CD4-positive, alpha-beta T cell treated with Interleukin-4 for 4 hours (primary cell): ENCODE measurements at regions not wholly inside any gene's neighbourhood (a gene's known extent, or its start where the extent isn't known, plus 50 kb on each side); places are given as distances from the start of the nearest gene placed in this dataset.

ENCODE experiments used
- DNase-seq: peaks from one replicate; pipeline ENCODE4 v3.0.0-alpha.2; 2020

DNA sequence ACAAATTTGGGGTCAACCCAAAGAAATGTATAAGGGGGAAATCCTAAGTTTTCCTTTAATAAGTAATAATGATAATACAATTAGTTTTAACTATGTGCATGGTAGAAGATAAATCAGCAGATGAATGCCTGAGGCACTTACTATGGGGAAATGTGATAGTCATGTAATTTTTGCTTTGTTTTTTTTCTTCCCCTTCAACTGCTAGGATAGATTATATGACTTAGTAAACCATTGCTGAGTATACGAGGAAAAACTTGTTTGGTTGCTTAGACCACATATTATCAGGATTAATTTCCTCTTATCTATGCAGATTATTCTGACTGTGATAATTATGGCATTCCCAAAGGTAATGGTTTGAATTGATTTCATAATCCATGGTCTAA lies 181.1 kb downstream of the TGFB2 start:
- DNase-seq, result no peak

DNA sequence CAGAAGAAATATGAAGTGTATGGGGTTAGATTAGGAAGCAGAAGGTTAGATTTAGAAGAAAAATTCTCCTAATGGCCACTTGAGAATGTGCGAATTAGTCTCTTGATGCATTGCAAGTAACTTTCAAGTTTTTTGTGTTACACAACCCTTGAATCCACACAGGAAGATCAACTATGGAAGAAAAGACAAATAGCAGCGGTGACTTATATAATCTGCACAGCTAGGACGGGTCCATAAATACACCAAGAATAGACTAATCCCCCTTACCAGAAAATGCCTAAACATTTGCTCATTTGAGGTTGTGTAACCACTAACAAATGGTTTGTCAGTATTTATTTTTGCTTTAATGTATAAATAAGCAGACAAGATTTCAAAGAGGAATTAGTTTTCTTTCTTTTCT lies 182.6 kb downstream of the TGFB2 start:
- DNase-seq, result no peak

DNA sequence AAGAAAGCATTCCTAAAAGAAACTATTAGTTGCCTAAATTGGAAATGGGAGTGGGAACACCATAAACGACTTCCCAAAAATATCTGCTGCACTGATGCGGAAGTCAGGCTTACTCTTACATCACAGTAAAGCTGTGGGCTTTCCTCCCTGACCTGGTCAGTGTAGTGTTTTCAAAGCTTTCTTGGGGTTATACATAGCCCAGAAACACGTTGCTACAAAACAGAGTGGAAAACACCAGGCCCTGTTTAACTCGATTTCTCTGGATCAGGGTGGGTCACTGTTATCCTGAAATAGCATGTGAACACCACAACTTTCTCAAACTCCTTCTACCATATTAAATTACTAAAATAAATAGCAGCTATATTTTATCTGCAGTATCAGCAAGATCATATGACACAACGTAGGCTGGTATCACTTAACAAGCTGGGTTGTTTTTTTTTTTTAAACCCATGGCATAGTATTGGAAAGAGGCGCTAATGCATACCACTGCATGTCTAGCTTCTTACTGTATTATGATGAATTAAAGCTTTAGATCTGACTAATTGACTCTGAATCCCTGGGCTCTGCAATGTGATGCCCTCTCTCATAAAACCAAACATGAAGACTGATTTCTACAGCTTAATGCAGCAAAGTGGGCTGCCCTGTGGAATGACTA lies 184.6 kb downstream of the TGFB2 start:
- no peak for DNase-seq

DNA sequence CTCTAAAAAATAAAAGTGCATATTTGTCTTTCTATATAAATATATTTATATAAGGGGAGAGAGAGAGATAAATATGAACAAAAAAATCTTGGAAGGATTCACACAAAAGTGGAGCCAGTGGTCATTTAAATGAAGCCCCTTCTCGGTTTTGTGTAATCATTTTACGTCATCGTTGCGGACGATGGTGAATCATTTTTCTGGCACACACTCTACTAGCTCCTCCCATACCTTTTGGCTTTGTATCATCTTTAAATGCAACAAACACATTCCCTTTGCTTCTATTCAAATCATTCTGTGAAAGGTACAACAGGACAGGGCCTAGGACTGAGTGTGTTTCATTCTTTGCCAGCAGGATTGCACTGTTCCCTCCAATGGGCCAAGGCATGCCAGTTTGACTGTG lies 186.8 kb downstream of the TGFB2 start:
- no peak for DNase-seq

DNA sequence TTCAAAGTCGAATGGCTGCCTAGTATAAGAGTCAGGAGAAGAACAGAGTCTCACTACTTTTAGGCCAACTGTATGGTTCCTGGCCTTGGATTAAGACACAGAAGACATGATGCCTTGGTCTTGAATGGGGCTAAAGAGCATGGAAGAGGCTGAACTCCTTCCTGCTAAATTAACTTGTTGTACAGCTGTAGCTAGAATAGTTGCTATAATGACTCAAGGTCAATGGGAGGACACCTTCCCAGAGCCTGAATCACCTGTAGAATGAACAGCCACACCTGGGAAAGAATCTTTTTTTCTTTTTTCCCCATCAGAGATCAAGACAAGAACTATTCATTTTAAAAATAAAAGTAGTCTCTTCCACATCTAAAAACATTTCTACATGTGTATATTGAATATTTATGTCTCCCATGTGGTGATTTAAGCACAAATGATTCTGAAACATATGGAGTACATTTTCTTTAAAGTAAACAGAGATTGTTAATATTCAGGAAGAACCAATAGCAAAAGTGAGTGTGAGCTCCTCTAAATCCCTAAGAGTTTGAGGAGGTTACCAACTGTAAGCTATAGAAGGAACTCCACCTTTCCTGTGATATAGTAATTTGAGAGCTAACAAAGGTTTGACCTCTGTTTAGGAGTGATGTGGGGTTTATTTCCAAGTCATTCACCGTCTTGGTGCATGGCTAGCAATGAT lies 191.3 kb downstream of the TGFB2 start:
- no peak for DNase-seq

DNA sequence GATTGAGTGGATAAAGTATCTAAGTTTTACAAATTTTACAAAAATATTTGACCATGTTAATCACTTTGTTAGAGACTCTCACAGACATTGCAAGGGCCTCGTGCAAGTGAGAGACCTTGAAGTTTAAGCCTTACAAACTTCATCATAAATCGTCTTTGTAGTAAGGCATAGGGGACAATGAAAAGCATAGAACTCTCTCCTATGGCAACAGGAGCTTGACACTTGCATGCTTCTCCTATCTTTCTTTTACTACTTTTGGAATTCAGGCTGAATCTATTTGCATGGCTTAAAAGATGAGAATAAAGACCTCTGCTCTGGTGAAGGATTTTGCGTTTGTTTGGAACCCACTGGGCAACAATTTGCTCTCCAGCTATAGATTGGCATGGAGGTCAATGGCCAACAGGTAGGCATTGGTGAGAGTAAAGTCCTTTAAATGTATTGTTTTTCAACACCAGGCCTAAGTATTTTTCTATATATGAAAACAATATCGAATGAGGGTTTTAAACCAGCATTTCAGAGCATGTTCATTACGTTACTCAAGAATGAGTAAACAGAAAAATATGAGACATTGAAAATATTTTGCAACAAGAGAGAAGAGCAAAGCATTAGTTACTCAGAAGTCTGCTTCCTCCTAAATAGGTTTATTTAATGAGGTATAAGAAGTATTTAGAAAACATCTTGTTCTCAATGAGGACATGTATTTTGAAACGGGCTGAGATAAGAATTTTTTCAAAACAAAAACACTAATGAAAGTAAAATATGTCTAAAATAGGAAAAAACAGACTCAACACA lies 192.2 kb downstream of the TGFB2 start:
- DNase-seq, result no peak

DNA sequence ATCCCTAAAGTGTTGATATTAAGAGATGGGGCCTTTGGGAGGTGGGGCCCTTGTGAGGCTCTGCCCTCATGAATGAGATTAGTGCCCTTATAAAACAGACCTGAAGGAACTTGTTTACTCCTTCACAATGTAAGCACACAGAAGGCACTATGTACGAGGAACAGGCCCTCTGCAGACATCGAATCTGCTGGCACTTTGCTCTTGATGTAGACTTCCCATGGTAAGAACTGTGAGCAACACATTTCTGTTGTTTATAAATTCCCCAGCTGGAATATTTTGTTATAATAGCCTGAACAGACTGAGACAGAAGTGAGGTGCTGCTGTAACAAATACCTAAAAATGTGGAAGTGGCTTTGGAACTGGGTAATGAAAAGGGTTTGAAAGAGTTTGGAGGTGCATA lies 193.2 kb downstream of the TGFB2 start:
- DNase-seq, result no peak

DNA sequence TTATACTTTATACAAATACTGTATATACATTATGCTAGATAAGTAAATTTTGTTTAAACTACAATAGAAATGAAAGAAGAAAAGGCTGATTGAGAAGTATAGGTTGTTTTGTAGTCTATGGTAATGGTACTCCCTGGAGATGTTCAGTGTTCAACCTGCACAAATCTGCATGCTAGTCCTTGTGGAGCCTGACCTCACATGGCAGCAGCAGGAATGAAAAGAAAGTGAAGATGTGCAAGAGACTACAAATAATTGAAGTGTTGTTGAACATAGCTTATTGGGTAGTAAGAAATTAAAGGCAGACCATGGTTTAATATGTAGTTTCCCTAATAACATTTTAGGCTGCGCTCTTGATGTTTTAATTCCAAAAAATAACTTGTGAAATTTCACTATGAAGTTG lies 201.2 kb downstream of the TGFB2 start:
- DNase-seq, result no peak

DNA sequence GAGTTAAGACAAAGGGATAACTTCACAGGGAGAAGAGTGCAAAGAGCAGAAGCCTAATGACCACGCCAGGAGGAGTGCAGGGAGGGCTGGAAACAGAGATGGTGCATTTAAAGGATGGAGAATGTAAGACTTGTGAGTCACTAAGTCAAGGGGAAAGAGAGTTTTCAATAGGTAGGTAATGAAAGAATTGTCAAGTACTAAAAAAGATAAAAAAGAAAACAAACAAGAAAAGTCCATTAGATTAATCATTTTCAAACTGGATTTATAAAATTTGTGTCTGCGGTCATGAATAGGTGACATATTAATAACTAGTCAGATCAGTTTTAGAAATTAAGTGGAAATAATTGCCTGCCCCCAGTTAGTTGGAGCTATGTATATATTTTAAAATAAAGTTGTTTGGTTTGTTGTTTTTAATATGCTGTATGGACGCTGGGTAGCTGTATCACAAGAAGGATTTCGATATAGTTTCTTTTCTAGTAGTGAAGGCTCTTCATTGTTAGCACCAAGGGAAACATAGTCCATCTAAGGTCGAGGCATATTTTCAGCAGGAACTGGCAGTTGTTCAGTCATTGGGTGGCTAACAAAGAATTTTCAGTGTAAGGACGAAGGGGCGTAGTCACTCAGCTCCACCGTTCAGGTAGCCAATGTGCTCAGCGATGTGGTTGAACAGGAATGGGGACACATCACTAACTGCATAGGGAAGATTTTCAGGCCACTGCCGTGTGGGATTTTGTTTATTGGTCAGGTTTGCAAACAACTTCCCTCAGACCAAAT lies 203.0 kb downstream of the TGFB2 start:
- no peak for DNase-seq

DNA sequence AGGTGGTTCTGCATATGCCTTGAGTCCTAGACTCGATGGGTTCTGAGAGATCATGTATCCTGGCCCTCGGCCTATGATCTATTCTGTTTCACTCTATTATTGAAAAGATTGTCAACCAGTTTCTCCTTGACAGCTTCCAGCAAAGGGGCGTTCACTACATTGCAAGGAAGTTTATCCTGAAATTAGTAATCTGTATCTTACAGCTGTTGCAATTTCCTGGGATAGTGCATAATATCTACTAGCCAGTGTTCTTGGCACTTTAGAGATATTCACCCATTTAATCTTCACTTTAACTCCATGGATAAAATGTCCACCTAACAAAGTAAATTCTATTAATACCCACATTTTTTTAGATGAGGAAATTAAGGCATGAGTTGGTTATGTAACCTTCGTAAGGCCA lies 203.6 kb downstream of the TGFB2 start:
- no peak for DNase-seq

DNA sequence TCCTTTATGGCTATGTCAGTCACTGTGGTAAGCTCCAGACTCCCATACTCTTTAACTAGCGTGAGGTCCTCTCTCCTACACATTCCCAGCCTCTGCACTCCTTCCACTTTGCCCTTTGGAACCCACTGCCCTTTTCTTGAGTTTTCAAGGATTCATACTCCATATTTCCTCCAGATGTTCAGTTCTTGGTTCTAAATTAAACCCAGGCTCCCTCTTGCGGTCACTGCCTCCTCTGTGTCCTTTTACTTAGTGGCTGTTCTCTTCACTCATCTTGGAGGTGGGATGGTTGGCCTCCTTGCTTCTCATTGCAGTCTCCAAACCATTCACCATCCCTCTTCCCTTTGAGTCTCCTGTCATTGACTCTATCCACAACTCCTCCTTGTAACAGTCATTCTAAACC lies 208.1 kb downstream of the TGFB2 start:
- no peak for DNase-seq

DNA sequence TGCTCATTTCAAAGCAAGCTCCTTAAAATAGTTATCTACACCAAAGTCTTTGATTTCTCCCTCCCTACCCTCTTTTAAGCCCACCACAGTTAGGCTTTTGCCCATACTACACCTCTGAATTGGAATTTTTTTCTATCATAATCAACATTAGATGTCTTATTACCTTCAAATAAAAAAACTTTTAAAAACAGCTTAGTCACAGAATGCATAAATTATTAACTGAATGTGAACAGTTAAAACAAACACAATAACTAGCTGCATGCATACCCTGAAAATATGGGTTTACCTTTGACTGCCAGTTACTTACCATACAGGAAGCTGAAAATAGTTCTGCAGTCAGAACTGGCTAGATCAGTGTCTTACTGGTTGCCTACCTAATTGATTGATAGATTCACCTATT lies 210.9 kb downstream of the TGFB2 start:
- DNase-seq, result no peak

DNA sequence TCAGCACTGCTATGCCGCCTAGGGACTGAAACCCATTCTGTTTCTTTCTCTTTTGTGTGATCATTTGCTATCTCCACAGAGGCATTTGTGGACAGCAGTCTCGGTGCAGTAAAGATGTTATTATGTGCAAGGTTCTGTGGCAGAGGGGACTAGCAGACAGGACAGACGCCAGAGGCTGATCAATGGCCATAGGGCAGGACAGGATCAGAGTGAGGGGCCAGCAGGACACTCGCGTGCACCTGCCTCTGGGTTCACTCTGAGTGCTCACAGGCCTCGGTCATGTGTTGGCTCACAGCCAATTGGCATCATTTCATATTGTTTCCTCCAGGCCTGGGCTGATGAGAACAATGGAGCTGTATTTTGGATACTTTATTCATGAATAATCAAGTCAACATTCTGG lies 212.6 kb downstream of the TGFB2 start:
- DNase-seq, result no peak

DNA sequence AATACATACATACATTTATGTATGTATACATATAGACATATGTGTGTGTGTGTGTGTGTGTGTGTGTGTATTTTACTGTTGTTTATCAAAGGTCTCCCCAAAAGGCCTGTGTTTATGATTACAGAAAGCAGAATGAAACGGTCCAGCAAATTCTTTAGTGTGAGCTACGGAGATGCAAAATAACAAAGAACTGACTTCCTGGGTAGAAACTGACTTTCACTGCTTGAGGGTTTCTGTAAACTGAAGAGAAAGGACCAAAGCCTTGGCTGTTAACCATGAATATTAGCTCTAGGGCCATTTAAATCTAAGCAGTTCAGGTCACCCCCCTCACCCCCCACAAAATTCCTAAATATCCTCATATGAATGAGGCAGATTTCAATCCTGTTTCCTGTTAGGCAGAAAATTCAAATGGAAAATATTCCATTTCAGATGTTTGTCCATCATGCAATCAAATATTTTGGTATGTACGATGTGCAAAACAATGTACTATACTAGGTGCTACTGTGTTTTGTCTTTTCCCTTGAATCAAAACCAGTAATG lies 213.2 kb downstream of the TGFB2 start:
- no peak for DNase-seq

DNA sequence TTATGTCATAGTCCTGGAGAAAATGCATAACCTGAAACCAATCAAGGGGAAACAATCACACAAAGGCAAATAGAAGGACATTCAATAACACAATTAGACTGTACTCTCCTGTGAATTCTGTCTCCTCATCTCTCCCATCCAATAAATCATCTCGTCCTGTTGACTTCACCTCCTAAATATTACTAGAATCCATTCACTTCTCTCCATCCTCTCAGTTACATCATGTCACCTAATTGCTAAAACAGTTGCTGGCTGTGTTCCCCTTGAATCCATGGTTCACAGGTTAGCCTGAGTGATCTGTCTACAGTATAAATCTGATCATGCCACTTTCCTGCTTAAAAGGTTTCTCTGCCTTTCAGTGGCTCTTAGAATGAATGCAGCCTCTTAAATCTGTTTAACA lies 220.2 kb downstream of the TGFB2 start:
- no peak for DNase-seq

DNA sequence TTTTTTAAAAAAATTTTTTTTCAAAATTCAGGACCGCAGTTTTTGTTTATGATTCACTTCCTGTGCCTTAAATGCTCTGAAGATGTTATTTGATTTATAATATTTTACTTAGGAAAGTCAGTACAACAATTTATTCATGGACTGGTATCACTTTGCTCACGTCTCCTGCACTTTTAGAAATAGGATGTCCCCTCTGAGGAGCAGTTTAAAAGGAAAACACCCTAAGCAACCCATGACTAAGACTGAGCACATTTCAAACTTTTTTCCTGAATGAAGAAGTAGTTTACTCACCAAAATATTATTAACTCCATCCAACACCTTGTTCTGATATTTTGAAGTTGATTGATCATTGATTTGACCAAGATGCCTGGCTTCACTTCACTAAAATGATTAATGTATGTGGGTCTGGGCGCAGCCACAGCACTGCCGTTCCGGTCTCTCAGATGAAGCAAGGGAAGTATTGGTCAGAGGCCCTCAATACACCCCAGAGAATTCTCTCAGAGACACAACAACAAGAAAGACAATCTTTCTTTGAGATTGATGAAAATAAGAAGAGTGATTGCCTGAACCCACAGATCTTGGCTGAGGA lies 223.9 kb downstream of the TGFB2 start:
- no peak for DNase-seq

DNA sequence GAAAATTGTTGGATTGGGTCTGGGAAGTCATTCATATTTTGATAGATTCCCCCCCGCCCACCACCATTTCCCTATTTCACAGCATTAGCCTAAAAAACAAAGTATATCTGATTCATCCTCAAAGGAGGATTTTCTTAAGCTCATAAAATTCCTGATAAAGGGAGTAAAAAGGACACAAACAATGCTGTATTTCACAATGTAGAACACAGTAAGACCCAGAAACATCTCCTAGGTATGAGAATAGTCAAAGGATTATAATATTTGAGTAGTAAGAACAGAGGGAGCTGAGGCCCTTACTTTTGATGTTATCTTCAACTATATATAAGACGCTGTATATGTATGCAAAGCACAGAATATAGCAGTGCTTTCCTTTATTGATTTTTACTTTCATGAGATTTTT lies 225.3 kb downstream of the TGFB2 start:
- DNase-seq, result no peak

DNA sequence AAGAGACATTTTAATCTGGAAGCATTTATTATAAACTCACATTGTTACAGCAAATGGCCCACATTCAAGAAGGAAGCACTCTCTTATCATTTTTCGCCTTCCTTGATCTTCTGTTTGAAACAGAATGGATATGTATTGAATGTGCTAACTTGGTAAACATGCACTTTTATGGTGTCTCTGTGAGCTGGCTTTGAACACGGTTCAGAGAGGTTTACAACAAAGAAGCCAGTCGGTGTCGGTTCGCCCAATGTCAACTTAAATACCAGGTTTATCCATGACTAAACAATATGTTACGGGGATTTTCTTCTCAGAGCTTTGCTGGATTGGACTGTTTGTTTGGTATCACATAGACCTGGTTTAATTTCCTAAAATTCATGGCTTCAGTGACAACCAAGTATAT lies 226.4 kb downstream of the TGFB2 start:
- no peak for DNase-seq

DNA sequence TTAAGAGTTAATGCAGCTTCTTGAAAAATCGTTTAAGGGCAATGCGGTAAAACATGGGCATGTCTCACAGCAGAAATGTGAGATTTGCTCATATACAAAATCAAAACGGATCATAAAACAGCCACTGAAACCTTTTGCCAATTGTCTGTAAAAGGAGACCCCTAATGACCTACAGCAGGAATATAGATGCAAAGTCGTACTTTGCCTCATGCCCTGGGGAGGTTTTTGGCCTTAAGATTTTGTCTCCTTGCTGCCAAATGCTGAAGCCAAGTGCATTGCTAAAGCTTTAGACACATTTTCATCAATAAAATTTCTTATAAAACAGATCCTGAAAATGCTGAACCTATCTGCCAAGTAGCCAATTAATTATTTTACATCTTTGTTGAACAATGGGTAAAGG lies 226.9 kb downstream of the TGFB2 start:
- no peak for DNase-seq

DNA sequence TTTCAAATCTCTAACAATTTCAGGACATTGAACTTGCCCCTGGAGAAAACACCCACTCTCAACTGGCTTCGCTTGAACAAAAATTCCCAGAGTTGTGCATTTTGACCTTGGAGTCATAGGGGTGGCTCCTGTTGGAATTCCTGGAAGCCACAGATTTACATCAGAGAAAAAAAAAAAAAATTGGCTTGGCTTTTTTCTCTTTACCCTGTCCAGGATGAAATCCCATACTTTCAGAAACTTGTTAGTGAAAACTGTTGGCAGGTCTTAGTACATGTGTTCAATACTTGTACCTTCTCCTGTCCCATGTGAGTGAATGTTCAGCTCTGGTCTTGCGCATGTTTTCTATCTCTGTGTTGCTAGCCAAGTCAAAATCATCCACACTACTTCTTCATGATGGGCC lies 228.8 kb downstream of the TGFB2 start:
- DNase-seq, result no peak

DNA sequence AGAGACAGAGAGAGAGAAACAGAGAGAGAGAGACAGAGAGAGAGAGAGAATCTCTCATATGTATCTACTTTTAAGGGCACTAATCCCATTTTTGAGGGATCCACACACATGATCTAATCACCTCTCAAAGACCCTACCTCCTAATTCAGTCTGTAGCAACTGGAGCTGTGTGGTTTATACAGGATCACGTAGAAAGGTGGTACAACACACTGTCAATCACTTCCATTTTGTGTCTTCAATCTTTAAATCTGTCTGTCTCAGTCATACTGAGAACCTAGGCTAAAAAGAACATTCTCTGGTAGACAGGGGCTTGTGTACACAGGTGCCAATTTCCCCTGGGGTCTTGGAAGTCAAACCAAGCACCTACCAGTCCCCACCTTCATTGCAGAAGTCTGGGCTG lies 229.9 kb downstream of the TGFB2 start:
- DNase-seq, result no peak

DNA sequence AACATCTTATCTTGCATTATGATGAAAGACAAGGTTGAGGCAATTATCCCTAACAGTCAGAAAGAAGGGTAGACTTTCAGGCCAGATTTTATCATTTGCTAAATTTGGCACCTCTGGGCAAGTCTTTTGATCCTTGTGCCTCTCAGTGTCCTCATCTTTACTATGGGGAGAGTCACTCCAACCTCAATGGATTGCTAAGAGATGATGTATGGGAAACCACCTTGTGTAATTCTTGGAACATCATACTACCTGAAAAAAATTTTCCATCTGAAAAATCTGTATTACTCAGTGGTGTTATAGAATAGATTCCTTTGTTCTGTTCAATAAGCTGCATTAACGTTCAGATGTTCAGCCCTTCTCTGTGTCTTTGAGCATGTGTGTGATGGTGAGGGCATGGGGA lies 230.7 kb downstream of the TGFB2 start:
- no peak for DNase-seq

DNA sequence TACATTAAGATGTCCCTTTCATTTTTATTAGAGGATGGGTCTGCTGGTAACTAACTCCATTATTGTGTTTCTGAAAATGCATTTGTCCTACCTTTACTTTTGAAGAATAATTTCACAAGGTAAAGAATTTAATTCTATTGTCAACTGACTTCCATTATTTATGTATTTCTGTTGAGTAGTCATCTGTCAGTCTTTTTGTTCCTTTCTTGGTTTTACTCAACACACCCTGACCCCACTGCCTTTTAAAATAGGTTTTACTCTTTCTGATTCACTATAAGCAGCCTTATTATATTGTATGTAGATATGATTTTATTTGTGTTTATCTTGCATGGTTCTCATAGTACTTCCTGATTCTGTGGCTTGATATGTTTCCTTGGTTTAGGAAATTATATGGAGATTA lies 237.5 kb downstream of the TGFB2 start:
- DNase-seq, result no peak
